Stimulated activated CD8-positive, alpha-beta memory T cell treated with anti-CD3 and anti-CD28 coated beads, Interleukin-4, amount 100 ng/mL, for 48 hours (primary cell): ENCODE measurements at regions not wholly inside any gene's neighbourhood (a gene's known extent, or its start where the extent isn't known, plus 50 kb on each side); places are given as distances from the start of the nearest gene placed in this dataset.
"Not testable (repeated sequence)": the region's sequence is repeated elsewhere in the genome, so short reads cannot be mapped to it uniquely, and the experiment has no call there.

Experiments
- DNase-seq: peaks from one replicate; pipeline ENCODE4 v3.0.0-alpha.2; 2020

GRCh38 chr4:66805582-66805981, 739.7 kb downstream of the CENPC start:
- no peak for DNase-seq

GRCh38 chr4:66804979-66805378, 740.3 kb downstream of the CENPC start:
- no peak for DNase-seq

- DNase-seq, result no peak
These were observed 747.7 kb downstream of the CENPC start for GRCh38 chr4:66797608-66798007.

- no peak for DNase-seq
These were observed 749.6 kb downstream of the CENPC start for GRCh38 chr4:66795724-66796123.

GRCh38 chr4:66794390-66795034, 750.8 kb downstream of the CENPC start:
- DNase-seq, result no peak

- no peak for DNase-seq
These were observed 753.6 kb downstream of the CENPC start for GRCh38 chr4:66791686-66792085.

GRCh38 chr4:66785479-66785878, 759.8 kb downstream of the CENPC start:
- DNase-seq, result no peak

- DNase-seq, result not testable (repeated sequence)
These were observed 762.6 kb downstream of the CENPC start for GRCh38 chr4:66782751-66783150.

- DNase-seq, result no peak
These were observed 768.2 kb downstream of the CENPC start for GRCh38 chr4:66777097-66777496.

- no peak for DNase-seq
These were observed 775.9 kb downstream of the CENPC start for GRCh38 chr4:66769441-66769840.

GRCh38 chr4:66767442-66767841, 777.9 kb downstream of the CENPC start:
- DNase-seq, result no peak

GRCh38 chr4:66766557-66766956, 778.7 kb downstream of the CENPC start:
- DNase-seq, result no peak

GRCh38 chr4:66750273-66750672, 795.0 kb downstream of the CENPC start:
- no peak for DNase-seq

- not testable (repeated sequence) for DNase-seq
These were observed 798.4 kb downstream of the CENPC start for GRCh38 chr4:66746918-66747317.

GRCh38 chr4:66741081-66741480, 804.2 kb downstream of the CENPC start:
- no peak for DNase-seq

GRCh38 chr4:66736606-66737005, 808.7 kb downstream of the CENPC start:
- DNase-seq, result no peak

GRCh38 chr4:66728280-66728679, 817.0 kb downstream of the CENPC start:
- no peak for DNase-seq

- not testable (repeated sequence) for DNase-seq
These were observed 832.9 kb downstream of the CENPC start for GRCh38 chr4:66712301-66712921.

GRCh38 chr4:66704243-66704642, 841.1 kb downstream of the CENPC start:
- DNase-seq, result no peak

- DNase-seq, result no peak
These were observed 850.6 kb downstream of the CENPC start for GRCh38 chr4:66694739-66695138.

GRCh38 chr4:66693694-66694093, 851.6 kb downstream of the CENPC start:
- DNase-seq, result no peak

GRCh38 chr4:66691101-66691500, 854.2 kb downstream of the CENPC start:
- no peak for DNase-seq

GRCh38 chr4:66688674-66689073, 856.6 kb downstream of the CENPC start:
- DNase-seq, result no peak

- DNase-seq, result no peak
These were observed 857.8 kb downstream of the CENPC start for GRCh38 chr4:66687459-66687858.

GRCh38 chr4:66681962-66682361, 863.3 kb downstream of the CENPC start:
- no peak for DNase-seq
